Hippocampal formation (tissue), 2 donors: ENCODE measurements at regions not wholly inside any gene's neighbourhood (a gene's known extent, or its start where the extent isn't known, plus 50 kb on each side); places are given as distances from the start of the nearest gene placed in this dataset.

Experiments
- DNase-seq, 2 donors: peaks; one replicate each; lab custom pipeline; 2025; lab: John Stamatoyannopoulos, UW

GRCh38 chr6:14716499-14717146 is 529.2 kb upstream of the JARID2 start:
- no peak for DNase-seq

- DNase-seq, result no peak
Measured at GRCh38 chr6:14717307-14717706, 528.6 kb upstream of the JARID2 start.

GRCh38 chr6:14718861-14719260 is 527.0 kb upstream of the JARID2 start:
- no peak for DNase-seq

GRCh38 chr6:14719270-14719669 is 526.6 kb upstream of the JARID2 start:
- no peak for DNase-seq

GRCh38 chr6:14720411-14721102 is 525.3 kb upstream of the JARID2 start:
- no peak for DNase-seq

- no peak for DNase-seq
Measured at GRCh38 chr6:14721103-14721758, 524.6 kb upstream of the JARID2 start.

GRCh38 chr6:14722001-14722562 is 523.8 kb upstream of the JARID2 start:
- no peak for DNase-seq

- no peak for DNase-seq
Measured at GRCh38 chr6:14722704-14723103, 523.2 kb upstream of the JARID2 start.

GRCh38 chr6:14723535-14724086 is 522.3 kb upstream of the JARID2 start:
- no peak for DNase-seq

- DNase-seq, result no peak
Measured at GRCh38 chr6:14724549-14724948, 521.3 kb upstream of the JARID2 start.

- DNase-seq, result no peak
Measured at GRCh38 chr6:14726816-14727493, 518.9 kb upstream of the JARID2 start.

- no peak for DNase-seq
Measured at GRCh38 chr6:14727494-14728395, 518.1 kb upstream of the JARID2 start.

GRCh38 chr6:14728396-14729024 is 517.4 kb upstream of the JARID2 start:
- no peak for DNase-seq

GRCh38 chr6:14729129-14729871 is 516.6 kb upstream of the JARID2 start:
- no peak for DNase-seq

GRCh38 chr6:14730654-14731053 is 515.2 kb upstream of the JARID2 start:
- peak in 1 of 2 donors; percentile 20 for DNase-seq

GRCh38 chr6:14731611-14732010 is 514.3 kb upstream of the JARID2 start:
- DNase-seq, result no peak

- no peak for DNase-seq
Measured at GRCh38 chr6:14732226-14732843, 513.5 kb upstream of the JARID2 start.

GRCh38 chr6:14732844-14733757 is 512.8 kb upstream of the JARID2 start:
- DNase-seq, result no peak
